Endothelial cell of umbilical vein (primary cell): ENCODE measurements at regions not wholly inside any gene's neighbourhood (a gene's known extent, or its start where the extent isn't known, plus 50 kb on each side); places are given as distances from the start of the nearest gene placed in this dataset.
"Not testable (repeated sequence)": the region's sequence is repeated elsewhere in the genome, so short reads cannot be mapped to it uniquely, and the experiment has no call there.

ENCODE experiments used
- BruUV-seq: library from RNA; stranded (reverse); fragments of 400-500 nt; replicated peaks from 2 replicates; lab custom pipeline; 2021; lab: Mats Ljungman, UMichigan
- CTCF ChIA-PET: fragments of 300-600, 350-600 bp; sonication (Branson Sonifier 250); formaldehyde crosslinking; loops from one replicate; lab custom pipeline; 2021; ENCODE audit warnings: antibody characterized with exemption, inconsistent platforms; lab: Charles Lee
- POLR2A ChIA-PET: fragments of 300-600, 350-600 bp; sonication (Branson Sonifier 250); formaldehyde crosslinking; loops from one replicate; lab custom pipeline; 2021; ENCODE audit warnings: antibody characterized with exemption, inconsistent platforms; lab: Charles Lee
- DNase-seq: peaks from one replicate; pipeline ENCODE4 v3.0.0-alpha.2; 2011; ENCODE audit warnings: low read depth, low spot score
- FAIRE-seq: peaks from 2 replicates; lab custom pipeline; 2011; peaks lifted over from hg19 to GRCh38; lab: Jason Lieb, UNC
- H2AFZ ChIP-seq: 2 replicates; pipeline ENCODE4 v1.6.0; 2012; ENCODE audit warnings: low read depth, low read length, control low read depth, inconsistent platforms
- H3K27ac ChIP-seq: 2 replicates; pipeline ENCODE4 v1.5.1; 2011; ENCODE audit warnings: low read depth, mild to moderate bottlenecking, control low read depth, low read length, moderate library complexity; ENCODE audit not compliant: insufficient read depth
- H3K27me3 ChIP-seq, 2 experiments: 2 replicates each; pipeline versions ENCODE4 v1.6.0 to v1.6.1; 2011; ENCODE audit warnings: low read length in 2 of 2, mixed read lengths in 1 of 2; ENCODE audit not compliant: control insufficient read depth in 2 of 2, insufficient read depth in 2 of 2
- H3K36me3 ChIP-seq, 2 experiments: 2 replicates in 1 of 2; 3 replicates in 1 of 2; pipeline ENCODE4 v1.5.1; 2011; ENCODE audit warnings: low read length in 2 of 2, mild to moderate bottlenecking in 1 of 2, moderate library complexity in 1 of 2; ENCODE audit not compliant: control insufficient read depth in 2 of 2, insufficient read depth in 2 of 2; ENCODE audit errors: extremely low read depth in 1 of 2
- H3K4me1 ChIP-seq: 3 replicates; pipeline ENCODE4 v1.5.1; 2011; ENCODE audit warnings: mild to moderate bottlenecking, low read length; ENCODE audit not compliant: control insufficient read depth, insufficient read depth; ENCODE audit errors: extremely low read depth
- H3K4me2 ChIP-seq: 2 replicates; pipeline ENCODE4 v1.6.1; 2011; ENCODE audit warnings: low read length, control low read depth, mixed read lengths; ENCODE audit not compliant: insufficient read depth
- H3K4me3 ChIP-seq, 3 experiments: fragments of 200-600 bp in 1 of 3; sonication (generic), shearing (Covaris generic) in 1 of 3; replicated peaks in 1 of 3; 2 replicates each; pipeline ENCODE4 v1.5.1; 2011 to 2016; ENCODE audit warnings: control low read depth in 3 of 3, low read length in 3 of 3, mild to moderate bottlenecking in 2 of 3, inconsistent platforms in 1 of 3, low read depth in 1 of 3, moderate library complexity in 1 of 3; ENCODE audit not compliant: insufficient read depth in 1 of 3
- H3K79me2 ChIP-seq: 2 replicates; pipeline ENCODE4 v1.6.0; 2012; ENCODE audit warnings: low read length, inconsistent platforms; ENCODE audit not compliant: control insufficient read depth, insufficient read depth
- H3K9ac ChIP-seq: replicated peaks from 2 replicates; pipeline ENCODE3; 2011; ENCODE audit warnings: low read length, control low read depth; ENCODE audit not compliant: insufficient read depth; ENCODE audit errors: extremely low read depth
- H3K9me1 ChIP-seq: replicated peaks from 3 replicates; pipeline ENCODE4 v1.6.0; 2011; ENCODE audit warnings: mild to moderate bottlenecking, low read length; ENCODE audit not compliant: control insufficient read depth, insufficient read depth; ENCODE audit errors: extremely low read depth
- H3K9me3 ChIP-seq: replicated peaks from 2 replicates; pipeline ENCODE4 v1.5.1; 2012; ENCODE audit warnings: low read length, inconsistent platforms; ENCODE audit not compliant: control insufficient read depth, insufficient read depth
- H4K20me1 ChIP-seq: replicated peaks from 2 replicates; pipeline ENCODE3; 2011; ENCODE audit warnings: mild to moderate bottlenecking, low read length; ENCODE audit not compliant: control insufficient read depth, insufficient read depth; ENCODE audit errors: extremely low read depth
- FOS ChIP-seq: IDR thresholded peaks from 2 replicates; pipeline ENCODE4 v1.6.1; 2011; ENCODE audit warnings: mild to moderate bottlenecking, low read length, moderate library complexity, borderline replicate concordance; ENCODE audit not compliant: insufficient read depth
- GATA2 ChIP-seq: IDR thresholded peaks from 2 replicates; pipeline ENCODE4 v1.7.0; 2011; ENCODE audit warnings: low read depth, mild to moderate bottlenecking, moderate library complexity, mixed read lengths, low read length; ENCODE audit not compliant: insufficient read length, insufficient read depth
- dilution Hi-C: fragments of 300-500 bp; cut with MboI; formaldehyde crosslinking; loops from one replicate; pipeline ENCODE4 v1.15.0; 2019; ENCODE audit warnings: low sequenced_read_pairs; ENCODE audit not compliant: extremely low pct_ligation_motif_present
- intact Hi-C: fragments of 100-400 bp; cut with micrococcal nuclease; formaldehyde crosslinking; loops from one replicate; pipeline ENCODE4 v1.10.0; 2022

GRCh38 chr11:87560352-87560751 is 522.6 kb downstream of the TMEM135 start:
- no TSS peak for BruUV-seq
- Histone ChIP-seq H3K4me3 (no peak overlapping the region), H3K9me3 (no peaks in the 10 kb centered on the region), H3K9ac (no peak overlapping the region), H4K20me1 (no peaks in the 10 kb centered on the region), H3K4me1 (no peaks in the 10 kb centered on the region), H3K27me3 (no peaks in the 10 kb centered on the region), H2AFZ (no peak overlapping the region), H3K4me2 (no peak overlapping the region), H3K79me2 (no peaks in the 10 kb centered on the region), H3K9me1 (no peaks in the 10 kb centered on the region), H3K36me3 (no peaks in the 10 kb centered on the region), H3K27ac (no peak overlapping the region)
- FAIRE-seq (no peak), DNase-seq (no peak)
- no peak for TF ChIP-seq GATA2
- no peak for TF ChIP-seq FOS
- POLR2A ChIA-PET: no interaction called here
- CTCF ChIA-PET: no interaction called here
- dilution Hi-C loops (no loop called here), intact Hi-C loops (no loop called here)

- H3K36me3 ChIP-seq, intact Hi-C loops, dilution Hi-C loops: not testable (repeated sequence)
Measured at GRCh38 chr11:87559852-87560251, 522.1 kb downstream of the TMEM135 start.

More at GRCh38 chr11:87559852-87560251, 522.1 kb downstream of the TMEM135 start:
- DNase-seq, BruUV-seq, H4K20me1 ChIP-seq, H3K27me3 ChIP-seq, H3K4me3 ChIP-seq, H3K79me2 ChIP-seq, H3K4me1 ChIP-seq, H2AFZ ChIP-seq, POLR2A ChIA-PET, H3K4me2 ChIP-seq, FAIRE-seq, H3K9me3 ChIP-seq, H3K27ac ChIP-seq, H3K9ac ChIP-seq, CTCF ChIA-PET, H3K9me1 ChIP-seq: not testable (repeated sequence)
